ENCODE measurements at regions not wholly inside any gene's neighbourhood (a gene's known extent, or its start where the extent isn't known, plus 50 kb on each side); places are given as distances from the start of the nearest gene placed in this dataset.

DNA sequence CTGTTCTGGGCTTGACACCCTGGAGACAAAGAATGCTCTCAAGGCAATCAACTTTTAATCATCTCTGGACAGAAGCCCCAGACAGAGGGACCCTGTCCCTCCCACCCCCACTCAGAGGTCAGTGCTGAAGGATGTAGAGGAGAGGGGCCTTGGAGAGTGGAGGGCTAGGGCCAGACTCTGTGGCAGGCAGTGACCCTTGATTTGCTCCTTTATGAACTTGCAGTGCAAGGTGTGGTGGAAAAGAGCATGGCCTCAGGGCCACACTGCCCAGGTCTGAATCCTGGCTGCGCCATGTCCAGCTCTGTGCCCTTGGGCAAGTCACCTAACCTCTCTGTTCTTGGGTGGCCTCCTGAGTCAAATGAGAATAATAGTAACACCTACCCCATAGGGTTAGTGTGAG, 134.3 kb downstream of the TMEM132E start:
- no peaks in the 10 kb centered on the region for H3K4me1 ChIP-seq (ENCODE audit: insufficient read depth, low read length)
- H3K27me3 ChIP-seq (ENCODE audit: insufficient read depth, low read length) = no peaks in the 10 kb centered on the region
- H2AFZ ChIP-seq (ENCODE audit: low read length) = no peak overlapping the region
- H3K9me3 ChIP-seq (ENCODE audit: low read depth, low read length) = no peaks in the 10 kb centered on the region
- H3K4me3 ChIP-seq (ENCODE audit: insufficient read depth, low read length) = no peak overlapping the region
- no peaks in the 10 kb centered on the region for H4K20me1 ChIP-seq (ENCODE audit: insufficient read depth, low read length)
- DNase-seq (ENCODE audit: insufficient read length, low spot score, missing footprints) = no peak
- H3K4me2 ChIP-seq (ENCODE audit: insufficient read depth, low read length) = no peak overlapping the region
- TF ChIP-seq, protein P1, sequence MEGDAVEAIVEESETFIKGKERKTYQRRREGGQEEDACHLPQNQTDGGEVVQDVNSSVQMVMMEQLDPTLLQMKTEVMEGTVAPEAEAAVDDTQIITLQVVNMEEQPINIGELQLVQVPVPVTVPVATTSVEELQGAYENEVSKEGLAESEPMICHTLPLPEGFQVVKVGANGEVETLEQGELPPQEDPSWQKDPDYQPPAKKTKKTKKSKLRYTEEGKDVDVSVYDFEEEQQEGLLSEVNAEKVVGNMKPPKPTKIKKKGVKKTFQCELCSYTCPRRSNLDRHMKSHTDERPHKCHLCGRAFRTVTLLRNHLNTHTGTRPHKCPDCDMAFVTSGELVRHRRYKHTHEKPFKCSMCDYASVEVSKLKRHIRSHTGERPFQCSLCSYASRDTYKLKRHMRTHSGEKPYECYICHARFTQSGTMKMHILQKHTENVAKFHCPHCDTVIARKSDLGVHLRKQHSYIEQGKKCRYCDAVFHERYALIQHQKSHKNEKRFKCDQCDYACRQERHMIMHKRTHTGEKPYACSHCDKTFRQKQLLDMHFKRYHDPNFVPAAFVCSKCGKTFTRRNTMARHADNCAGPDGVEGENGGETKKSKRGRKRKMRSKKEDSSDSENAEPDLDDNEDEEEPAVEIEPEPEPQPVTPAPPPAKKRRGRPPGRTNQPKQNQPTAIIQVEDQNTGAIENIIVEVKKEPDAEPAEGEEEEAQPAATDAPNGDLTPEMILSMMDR (IDR thresholded peaks at IDR 0.05; ENCODE audit: extremely low read depth, low read depth, low read length) = no peak
- H3K27ac ChIP-seq (ENCODE audit: low read depth, low read length) = no peak overlapping the region
- H3K36me3 ChIP-seq (ENCODE audit: insufficient read depth, low read length) = no peaks in the 10 kb centered on the region
- H3K79me2 ChIP-seq (ENCODE audit: insufficient read depth, low read length) = no peaks in the 10 kb centered on the region

DNA sequence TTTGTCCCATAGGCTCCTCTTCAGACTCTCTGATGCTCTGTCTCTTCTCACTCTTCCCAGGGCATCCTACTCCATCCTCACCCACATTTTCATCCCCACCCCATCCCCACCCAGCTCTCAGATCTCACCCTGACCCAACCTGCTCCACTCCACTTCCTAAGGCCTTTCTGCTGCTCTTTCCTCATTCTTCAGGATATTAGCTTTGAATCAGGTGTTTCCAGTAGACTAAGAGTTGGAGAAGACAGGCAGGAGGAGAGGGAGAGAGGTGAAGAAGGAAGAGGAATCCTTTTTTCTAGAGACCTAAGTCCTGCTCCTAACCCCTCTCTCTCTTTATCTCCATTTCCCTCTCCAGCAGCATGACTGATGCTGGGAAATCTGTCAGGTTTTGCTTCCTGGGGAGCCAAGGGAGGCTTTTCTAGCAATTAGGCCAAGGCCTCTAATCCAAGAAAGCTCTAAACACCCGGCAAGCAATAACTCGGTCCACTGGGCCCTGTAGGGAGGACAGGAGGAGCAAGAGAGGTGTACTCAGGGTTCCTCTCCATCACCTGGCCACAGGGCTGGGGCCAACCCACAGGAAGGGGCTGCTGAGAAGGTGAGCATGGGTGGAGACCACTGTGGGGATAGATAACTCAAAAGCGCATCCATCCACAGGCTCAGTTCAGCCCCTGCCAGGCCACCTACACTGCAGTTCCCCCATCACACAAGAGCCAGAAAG, 133.3 kb downstream of the TMEM132E start:
- no peaks in the 10 kb centered on the region for H3K27me3 ChIP-seq (ENCODE audit: insufficient read depth, low read length)
- TF ChIP-seq, protein P1 (IDR thresholded peaks at IDR 0.05; ENCODE audit: extremely low read depth, low read depth, low read length) = no peak

DNA sequence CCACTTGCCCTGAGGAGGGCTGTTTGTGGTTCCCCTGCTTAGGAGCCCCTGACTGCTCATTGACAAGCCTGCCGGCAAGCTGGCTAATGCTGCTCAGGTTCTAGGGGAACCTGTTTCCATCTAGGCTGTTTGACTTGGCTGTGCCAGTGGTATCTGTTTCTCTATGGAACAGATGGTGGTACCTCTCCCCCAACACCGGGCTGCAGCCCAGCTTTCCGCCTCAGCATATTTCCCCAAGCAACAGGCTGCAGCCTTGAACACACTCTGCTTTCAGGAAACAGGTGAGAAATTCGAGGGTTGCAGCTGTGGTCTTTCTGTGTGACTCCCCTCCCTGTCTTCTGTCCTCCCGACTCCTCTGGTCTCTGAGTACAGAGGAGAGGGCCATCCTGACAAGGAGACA, 132.3 kb downstream of the TMEM132E start:
- no peaks in the 10 kb centered on the region for H3K79me2 ChIP-seq (ENCODE audit: insufficient read depth, low read length)
- H3K9me3 ChIP-seq (ENCODE audit: low read depth, low read length) = no peaks in the 10 kb centered on the region
- no peaks in the 10 kb centered on the region for H3K27me3 ChIP-seq (ENCODE audit: insufficient read depth, low read length)
- no peak overlapping the region for H3K4me2 ChIP-seq (ENCODE audit: insufficient read depth, low read length)
- H3K36me3 ChIP-seq (ENCODE audit: insufficient read depth, low read length) = no peaks in the 10 kb centered on the region
- no peaks in the 10 kb centered on the region for H3K4me1 ChIP-seq (ENCODE audit: insufficient read depth, low read length)
- TF ChIP-seq, protein P1 (IDR thresholded peaks at IDR 0.05; ENCODE audit: extremely low read depth, low read depth, low read length) = no peak
- H2AFZ ChIP-seq (ENCODE audit: low read length) = no peak overlapping the region
- no peak for DNase-seq (ENCODE audit: insufficient read length, low spot score, missing footprints)
- no peaks in the 10 kb centered on the region for H4K20me1 ChIP-seq (ENCODE audit: insufficient read depth, low read length)
- no peak overlapping the region for H3K4me3 ChIP-seq (ENCODE audit: insufficient read depth, low read length)
- no peak overlapping the region for H3K27ac ChIP-seq (ENCODE audit: low read depth, low read length)

More for the DNA sequence above, 133.3 kb downstream of the TMEM132E start:
- Histone ChIP-seq H4K20me1 (ENCODE audit: insufficient read depth, low read length) (no peaks in the 10 kb centered on the region), H2AFZ (ENCODE audit: low read length) (no peak overlapping the region), H3K4me2 (ENCODE audit: insufficient read depth, low read length) (no peak overlapping the region), H3K4me3 (ENCODE audit: insufficient read depth, low read length) (no peak overlapping the region), H3K36me3 (ENCODE audit: insufficient read depth, low read length) (no peaks in the 10 kb centered on the region), H3K79me2 (ENCODE audit: insufficient read depth, low read length) (no peaks in the 10 kb centered on the region), H3K9me3 (ENCODE audit: low read depth, low read length) (no peaks in the 10 kb centered on the region), H3K4me1 (ENCODE audit: insufficient read depth, low read length) (no peaks in the 10 kb centered on the region), H3K27ac (ENCODE audit: low read depth, low read length) (no peak overlapping the region)
- DNase-seq (ENCODE audit: insufficient read length, low spot score, missing footprints) = no peak

DNA sequence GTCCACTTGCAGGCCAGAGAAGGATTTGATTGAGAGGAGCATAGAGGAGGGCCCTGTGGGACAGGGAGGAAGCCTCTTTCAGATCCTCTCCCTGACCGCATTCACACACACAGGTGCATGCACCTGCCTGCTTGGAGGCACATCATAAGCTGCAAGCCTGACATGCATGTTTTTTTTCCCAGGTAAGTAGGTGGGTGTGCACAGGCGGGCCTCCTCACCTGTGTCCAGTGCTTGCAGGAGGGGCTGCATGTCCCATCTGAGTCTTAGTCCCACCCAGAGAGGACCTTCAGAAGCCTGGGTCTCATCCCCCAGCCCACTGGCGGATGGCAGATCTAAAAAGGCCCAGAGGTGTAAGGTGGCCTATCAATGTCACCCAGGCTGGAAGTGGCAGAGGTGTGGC, 130.8 kb downstream of the TMEM132E start:
- Histone ChIP-seq H3K79me2 (ENCODE audit: insufficient read depth, low read length) (no peaks in the 10 kb centered on the region), H3K4me3 (ENCODE audit: insufficient read depth, low read length) (no peak overlapping the region), H3K4me1 (ENCODE audit: insufficient read depth, low read length) (no peaks in the 10 kb centered on the region), H3K27ac (ENCODE audit: low read depth, low read length) (no peak overlapping the region), H3K9me3 (ENCODE audit: low read depth, low read length) (no peaks in the 10 kb centered on the region), H3K4me2 (ENCODE audit: insufficient read depth, low read length) (no peak overlapping the region), H3K36me3 (ENCODE audit: insufficient read depth, low read length) (no peaks in the 10 kb centered on the region), H3K27me3 (ENCODE audit: insufficient read depth, low read length) (no peaks in the 10 kb centered on the region), H4K20me1 (ENCODE audit: insufficient read depth, low read length) (no peaks in the 10 kb centered on the region), H2AFZ (ENCODE audit: low read length) (no peak overlapping the region)
- DNase-seq (ENCODE audit: insufficient read length, low spot score, missing footprints) = no peak
- TF ChIP-seq, protein P1 (IDR thresholded peaks at IDR 0.05; ENCODE audit: extremely low read depth, low read depth, low read length) = no peak

Measured in osteoblast (primary cell).